HL-60 (cell line): ENCODE measurements at regions not wholly inside any gene's neighbourhood (a gene's known extent, or its start where the extent isn't known, plus 50 kb on each side); places are given as distances from the start of the nearest gene placed in this dataset.

Experiments
- DNase-seq, 2 experiments: peaks; one replicate each; pipeline ENCODE4 v3.0.0-alpha.2; 2010 to 2020; ENCODE audit warnings: low read depth in 1 of 2, low spot score in 1 of 2
- H3K27ac ChIP-seq: fragments of 250-450 bp; sonication (Bioruptor Pico); replicated peaks from 2 replicates; pipeline ENCODE4 v1.5.1; 2020; ENCODE audit warnings: mild to moderate bottlenecking, moderate library complexity
- H3K27me3 ChIP-seq: fragments of 250-450 bp; sonication (Bioruptor Pico); 2 replicates; pipeline ENCODE4 v1.5.1; 2021; ENCODE audit warnings: mild to moderate bottlenecking, moderate library complexity; ENCODE audit not compliant: insufficient read depth, poor library complexity, severe bottlenecking
- H3K4me3 ChIP-seq: replicated peaks from 2 replicates; pipeline ENCODE4 v1.5.1; 2011; ENCODE audit warnings: mild to moderate bottlenecking, control low read depth, low read length; ENCODE audit not compliant: insufficient read depth
- GABPA ChIP-seq: IDR thresholded peaks from 2 replicates; pipeline ENCODE4 v1.6.1; 2012; ENCODE audit warnings: low read depth
- POLR2AphosphoS5 ChIP-seq: IDR thresholded peaks from 2 replicates; pipeline ENCODE4 v1.6.1; 2012; ENCODE audit warnings: low read depth
- SPI1 ChIP-seq: IDR thresholded peaks from 2 replicates; pipeline ENCODE4 v1.6.1; 2012; ENCODE audit warnings: low read depth, mild to moderate bottlenecking, borderline replicate concordance
- TF ChIP-seq, protein P1 (sequence below): IDR thresholded peaks from one replicate; pipeline ENCODE4 v1.5.1; 2011; ENCODE audit warnings: low read length, control low read depth, inconsistent platforms; ENCODE audit not compliant: insufficient read depth
- TF ChIP-seq, protein P2 (sequence below): IDR thresholded peaks from 2 replicates; pipeline ENCODE4 v1.6.1; 2012; ENCODE audit warnings: low read depth; ENCODE audit not compliant: insufficient replicate concordance

DNA sequence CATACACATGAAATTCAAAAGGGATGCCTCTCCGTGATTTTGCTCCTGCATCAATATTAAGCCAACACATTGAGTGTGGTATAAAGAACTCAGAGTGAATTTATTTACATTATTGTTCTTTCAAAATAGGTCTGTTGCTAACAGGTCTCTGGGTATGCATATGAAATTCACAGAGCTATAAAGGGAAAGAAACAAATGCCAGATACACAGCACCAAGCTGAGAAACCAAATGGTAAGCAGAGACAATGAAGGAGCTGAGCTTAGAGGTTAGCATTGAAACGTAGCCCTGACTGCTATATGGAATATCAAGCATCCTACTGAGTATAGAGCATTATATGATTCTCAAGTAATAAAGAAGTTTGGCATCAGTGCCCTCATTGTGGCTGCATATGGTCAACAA is 712.9 kb downstream of the NSUN3 start:
- Histone ChIP-seq H3K27me3 (no peaks in the 10 kb centered on the region), H3K4me3 (no peak overlapping the region), H3K27ac (no peak overlapping the region)
- TF ChIP-seq, protein P1, sequence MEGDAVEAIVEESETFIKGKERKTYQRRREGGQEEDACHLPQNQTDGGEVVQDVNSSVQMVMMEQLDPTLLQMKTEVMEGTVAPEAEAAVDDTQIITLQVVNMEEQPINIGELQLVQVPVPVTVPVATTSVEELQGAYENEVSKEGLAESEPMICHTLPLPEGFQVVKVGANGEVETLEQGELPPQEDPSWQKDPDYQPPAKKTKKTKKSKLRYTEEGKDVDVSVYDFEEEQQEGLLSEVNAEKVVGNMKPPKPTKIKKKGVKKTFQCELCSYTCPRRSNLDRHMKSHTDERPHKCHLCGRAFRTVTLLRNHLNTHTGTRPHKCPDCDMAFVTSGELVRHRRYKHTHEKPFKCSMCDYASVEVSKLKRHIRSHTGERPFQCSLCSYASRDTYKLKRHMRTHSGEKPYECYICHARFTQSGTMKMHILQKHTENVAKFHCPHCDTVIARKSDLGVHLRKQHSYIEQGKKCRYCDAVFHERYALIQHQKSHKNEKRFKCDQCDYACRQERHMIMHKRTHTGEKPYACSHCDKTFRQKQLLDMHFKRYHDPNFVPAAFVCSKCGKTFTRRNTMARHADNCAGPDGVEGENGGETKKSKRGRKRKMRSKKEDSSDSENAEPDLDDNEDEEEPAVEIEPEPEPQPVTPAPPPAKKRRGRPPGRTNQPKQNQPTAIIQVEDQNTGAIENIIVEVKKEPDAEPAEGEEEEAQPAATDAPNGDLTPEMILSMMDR: no peak
- TF ChIP-seq GABPA: no peak
- no peak for DNase-seq

DNA sequence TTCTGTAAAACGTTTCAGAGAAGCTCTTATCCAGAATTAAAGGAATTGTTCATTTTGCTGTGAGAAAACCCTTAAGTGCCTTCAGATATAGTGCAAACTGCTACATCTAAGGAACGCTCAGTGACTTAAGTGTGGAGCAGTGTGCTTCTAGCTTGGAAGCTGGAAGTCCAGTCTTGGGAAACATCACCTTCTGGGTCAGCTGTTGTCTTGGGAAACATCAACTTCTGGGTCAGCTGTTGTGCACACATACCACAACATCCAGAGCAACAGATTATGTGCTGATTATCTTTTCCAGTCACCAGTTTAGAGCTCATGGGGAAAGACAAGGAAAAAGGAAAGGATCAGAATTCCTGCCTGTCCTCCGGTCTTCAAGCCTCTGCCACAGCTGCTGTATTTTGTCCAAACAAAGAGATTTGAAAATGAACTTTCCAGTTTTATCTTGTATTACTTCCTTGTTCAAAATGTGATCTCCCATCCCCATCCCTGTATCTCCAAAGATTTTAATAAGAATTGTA is 713.6 kb downstream of the NSUN3 start:
- DNase-seq: no peak
- no peak overlapping the region for H3K4me3 ChIP-seq
- no peak for TF ChIP-seq POLR2AphosphoS5
- TF ChIP-seq, protein P2, sequence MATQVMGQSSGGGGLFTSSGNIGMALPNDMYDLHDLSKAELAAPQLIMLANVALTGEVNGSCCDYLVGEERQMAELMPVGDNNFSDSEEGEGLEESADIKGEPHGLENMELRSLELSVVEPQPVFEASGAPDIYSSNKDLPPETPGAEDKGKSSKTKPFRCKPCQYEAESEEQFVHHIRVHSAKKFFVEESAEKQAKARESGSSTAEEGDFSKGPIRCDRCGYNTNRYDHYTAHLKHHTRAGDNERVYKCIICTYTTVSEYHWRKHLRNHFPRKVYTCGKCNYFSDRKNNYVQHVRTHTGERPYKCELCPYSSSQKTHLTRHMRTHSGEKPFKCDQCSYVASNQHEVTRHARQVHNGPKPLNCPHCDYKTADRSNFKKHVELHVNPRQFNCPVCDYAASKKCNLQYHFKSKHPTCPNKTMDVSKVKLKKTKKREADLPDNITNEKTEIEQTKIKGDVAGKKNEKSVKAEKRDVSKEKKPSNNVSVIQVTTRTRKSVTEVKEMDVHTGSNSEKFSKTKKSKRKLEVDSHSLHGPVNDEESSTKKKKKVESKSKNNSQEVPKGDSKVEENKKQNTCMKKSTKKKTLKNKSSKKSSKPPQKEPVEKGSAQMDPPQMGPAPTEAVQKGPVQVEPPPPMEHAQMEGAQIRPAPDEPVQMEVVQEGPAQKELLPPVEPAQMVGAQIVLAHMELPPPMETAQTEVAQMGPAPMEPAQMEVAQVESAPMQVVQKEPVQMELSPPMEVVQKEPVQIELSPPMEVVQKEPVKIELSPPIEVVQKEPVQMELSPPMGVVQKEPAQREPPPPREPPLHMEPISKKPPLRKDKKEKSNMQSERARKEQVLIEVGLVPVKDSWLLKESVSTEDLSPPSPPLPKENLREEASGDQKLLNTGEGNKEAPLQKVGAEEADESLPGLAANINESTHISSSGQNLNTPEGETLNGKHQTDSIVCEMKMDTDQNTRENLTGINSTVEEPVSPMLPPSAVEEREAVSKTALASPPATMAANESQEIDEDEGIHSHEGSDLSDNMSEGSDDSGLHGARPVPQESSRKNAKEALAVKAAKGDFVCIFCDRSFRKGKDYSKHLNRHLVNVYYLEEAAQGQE: no peak
- no peaks in the 10 kb centered on the region for H3K27me3 ChIP-seq
- H3K27ac ChIP-seq: no peak overlapping the region

DNA sequence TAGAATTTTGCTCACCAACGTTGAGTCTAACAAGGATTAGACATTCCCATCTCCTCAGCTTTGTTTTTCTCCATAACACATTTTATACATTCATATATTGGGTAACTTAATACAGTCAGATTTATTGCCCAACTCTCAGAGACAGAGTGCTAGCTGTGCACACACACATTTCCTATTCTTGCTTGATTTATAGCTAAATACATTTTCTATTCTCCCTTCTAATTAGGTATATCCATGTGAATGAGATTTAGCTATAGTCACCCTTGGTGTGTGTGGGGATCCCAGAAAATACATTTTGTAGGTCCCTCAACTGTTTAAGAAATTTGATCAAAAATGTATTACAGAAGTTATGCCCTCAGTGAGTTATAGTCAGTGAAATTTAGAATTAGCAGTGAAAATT is 715.4 kb downstream of the NSUN3 start:
- no peaks in the 10 kb centered on the region for H3K27me3 ChIP-seq
- no peak for DNase-seq
- TF ChIP-seq, protein P2: no peak
- TF ChIP-seq POLR2AphosphoS5: no peak
- TF ChIP-seq, protein P1: no peak
- TF ChIP-seq SPI1: no peak
- TF ChIP-seq GABPA: no peak

DNA sequence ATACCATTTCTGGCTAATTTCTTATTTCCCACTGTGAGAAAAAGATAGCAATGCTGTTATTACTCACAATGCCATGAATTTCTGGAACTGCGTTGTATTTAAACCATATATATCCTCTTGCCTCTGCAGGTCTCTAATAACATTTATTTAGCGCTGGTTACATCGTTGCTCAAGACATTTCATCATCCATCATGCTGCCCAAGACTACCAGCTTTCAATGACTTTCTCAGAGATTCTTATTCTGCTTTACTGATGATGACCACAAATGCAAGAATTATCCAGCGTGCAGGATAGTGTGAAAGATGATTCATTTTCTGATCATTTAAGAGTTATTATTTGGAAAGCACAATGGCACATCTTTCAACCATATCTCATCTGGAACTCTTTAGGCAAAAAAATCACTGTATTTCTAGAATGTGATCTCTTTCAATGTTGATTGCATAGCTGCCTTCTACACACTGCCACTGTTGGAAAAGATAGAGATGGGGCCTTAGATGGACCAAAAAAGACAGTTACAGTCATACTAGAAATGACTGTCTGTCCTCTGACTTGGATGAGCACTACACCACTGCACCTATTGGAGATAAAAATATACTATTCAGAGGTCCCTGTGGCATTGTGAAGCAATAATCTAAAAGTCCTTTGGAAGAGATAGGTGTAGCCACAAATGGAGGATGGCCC is 716.1 kb downstream of the NSUN3 start:
- no peak for DNase-seq
- no peak overlapping the region for H3K27ac ChIP-seq
- TF ChIP-seq, protein P2: no peak
- TF ChIP-seq POLR2AphosphoS5 (no peak), GABPA (no peak), SPI1 (no peak)
- TF ChIP-seq, protein P1: no peak
- H3K27me3 ChIP-seq: no peaks in the 10 kb centered on the region
- no peak overlapping the region for H3K4me3 ChIP-seq

More for the DNA sequence above, 715.4 kb downstream of the NSUN3 start:
- Histone ChIP-seq H3K4me3 (no peak overlapping the region), H3K27ac (no peak overlapping the region)
